HCT116 (cell line): ENCODE measurements at regions not wholly inside any gene's neighbourhood (a gene's known extent, or its start where the extent isn't known, plus 50 kb on each side); places are given as distances from the start of the nearest gene placed in this dataset.

Experiments used
- ATAC-seq: fragments of 200-7000 bp; cut with Tn5 transposase; 2 replicates; pipeline ENCODE4 v1.9.1; 2020; ENCODE audit warnings: mild to moderate bottlenecking, moderate library complexity
- BruUV-seq: library from RNA; stranded (reverse); fragments of 400-500 nt; replicated peaks from 2 replicates; lab custom pipeline; 2021; lab: Mats Ljungman, UMichigan
- CTCF ChIA-PET: fragments of 300-600 bp; sonication (Branson Sonifier 250); formaldehyde crosslinking; loops from one replicate; lab custom pipeline; 2021; ENCODE audit warnings: antibody characterized with exemption; lab: Charles Lee
- POLR2A ChIA-PET: fragments of 300-600, 350-600 bp; sonication (Branson Sonifier 250); formaldehyde crosslinking; loops from one replicate; lab custom pipeline; 2021; ENCODE audit warnings: antibody characterized with exemption; lab: Charles Lee
- RAD21 ChIA-PET, 2 experiments: fragments of 300-600 bp; sonication (Branson Sonifier 250); formaldehyde crosslinking; loops; one replicate each; lab custom pipeline; 2023; ENCODE audit warnings: low total read pairs in 2 of 2; ENCODE audit not compliant: uncharacterized antibody in 2 of 2, unreplicated experiment in 2 of 2, low non-redundant PET in 1 of 2; lab: Charles Lee
- DNase-seq: peaks from one replicate; pipeline ENCODE4 v3.0.0-alpha.2; 2010; ENCODE audit warnings: low read depth, low spot score
- H2AFZ ChIP-seq: fragments of 200-600 bp; shearing (Covaris generic), sonication (generic); 2 replicates; pipeline ENCODE4 v1.6.1; 2017; ENCODE audit warnings: low read depth, mixed run types, mixed read lengths, antibody characterized with exemption, low read length; ENCODE audit not compliant: poor library complexity, severe bottlenecking
- H3K27ac ChIP-seq: 2 replicates; pipeline ENCODE4 v1.5.1; 2012; ENCODE audit warnings: low read depth, low read length
- H3K27me3 ChIP-seq: fragments of 200-600 bp; sonication (generic); 2 replicates; pipeline ENCODE4 v1.6.1; 2016; ENCODE audit warnings: mixed run types, low read length, mixed read lengths; ENCODE audit not compliant: insufficient read depth
- H3K36me3 ChIP-seq, 2 experiments: fragments of 200-500 bp in 1 of 2; fragments of 200-600 bp in 1 of 2; sonication (Bioruptor generic) in 1 of 2; sonication (generic) in 1 of 2; 2 replicates each; pipeline versions ENCODE4 v1.5.1 to v1.6.1; 2014 to 2016; ENCODE audit warnings: low read length in 2 of 2, inconsistent platforms in 1 of 2, mixed read lengths in 1 of 2, mixed run types in 1 of 2; ENCODE audit not compliant: insufficient read depth in 2 of 2, control insufficient read depth in 1 of 2
- H3K4me1 ChIP-seq, 2 experiments: fragments of 200-600 bp in 1 of 2; sonication (generic) in 1 of 2; 2 replicates each; pipeline versions ENCODE4 v1.5.1 to v1.6.1; 2012 to 2017; ENCODE audit warnings: low read length in 2 of 2, inconsistent platforms in 1 of 2, mild to moderate bottlenecking in 1 of 2, mixed read lengths in 1 of 2, mixed run types in 1 of 2, moderate library complexity in 1 of 2; ENCODE audit not compliant: insufficient read depth in 2 of 2, control insufficient read depth in 1 of 2
- H3K4me2 ChIP-seq: fragments of 200-600 bp; sonication (generic); 2 replicates; pipeline ENCODE4 v1.6.1; 2017; ENCODE audit warnings: mixed run types, low read length, mixed read lengths
- H3K4me3 ChIP-seq, 2 experiments: fragments of 200-600 bp in 1 of 2; sonication (generic) in 1 of 2; replicated peaks in 1 of 2; 2 replicates each; pipeline ENCODE4 v1.5.1; 2011 to 2016; ENCODE audit warnings: low read length in 2 of 2, control low read depth in 1 of 2, low read depth in 1 of 2, mild to moderate bottlenecking in 1 of 2, mixed read lengths in 1 of 2, mixed run types in 1 of 2
- H3K79me2 ChIP-seq: fragments of 200-600 bp; sonication (generic); 2 replicates; pipeline ENCODE4 v1.6.1; 2017; ENCODE audit warnings: mild to moderate bottlenecking, mixed run types, low read length, moderate library complexity, mixed read lengths; ENCODE audit not compliant: insufficient read depth
- H3K9ac ChIP-seq: fragments of 200-600 bp; sonication (generic); 2 replicates; pipeline ENCODE4 v1.6.1; 2016; ENCODE audit warnings: low read length, mixed read lengths
- H3K9me2 ChIP-seq: fragments of 200-600 bp; sonication (generic), shearing (Covaris generic); 2 replicates; pipeline ENCODE4 v1.6.1; 2017; ENCODE audit warnings: mixed run types, mild to moderate bottlenecking, moderate library complexity; ENCODE audit not compliant: insufficient read depth
- H3K9me3 ChIP-seq, 2 experiments: fragments of 200-500 bp in 1 of 2; fragments of 200-600 bp in 1 of 2; sonication (Bioruptor generic) in 1 of 2; sonication (generic) in 1 of 2; 2 replicates each; pipeline ENCODE4 v1.6.1; 2014 to 2017; ENCODE audit warnings: low read length in 2 of 2, mixed read lengths in 2 of 2, inconsistent platforms in 1 of 2, low read depth in 1 of 2, mild to moderate bottlenecking in 1 of 2, mixed run types in 1 of 2, moderate library complexity in 1 of 2; ENCODE audit not compliant: control insufficient read depth in 1 of 2, insufficient read depth in 1 of 2
- H4K20me1 ChIP-seq: fragments of 200-600 bp; sonication (generic), shearing (Covaris generic); 2 replicates; pipeline ENCODE4 v1.6.1; 2017; ENCODE audit warnings: mixed run types, mild to moderate bottlenecking, moderate library complexity; ENCODE audit not compliant: insufficient read depth
- CBX3 ChIP-seq: IDR thresholded peaks from 2 replicates; pipeline ENCODE4 v1.6.1; 2012; ENCODE audit warnings: low read depth
- CTCF ChIP-seq, 3 experiments: fragments of 200-600 bp in 1 of 3; sonication (generic) in 1 of 3; IDR thresholded peaks in 2 of 3; conservative IDR thresholded peaks in 1 of 3; 2 replicates each; pipeline ENCODE4 v1.5.1; 2012 to 2017; ENCODE audit warnings: low read depth in 2 of 3, low read length in 2 of 3, antibody characterized with exemption in 1 of 3, borderline replicate concordance in 1 of 3, control low read depth in 1 of 3, mild to moderate bottlenecking in 1 of 3, mixed read lengths in 1 of 3, mixed run types in 1 of 3, moderate library complexity in 1 of 3; ENCODE audit not compliant: insufficient read depth in 1 of 3
- SIN3A ChIP-seq: IDR thresholded peaks from 2 replicates; pipeline ENCODE4 v1.6.1; 2012; ENCODE audit warnings: low read depth
- SRF ChIP-seq: IDR thresholded peaks from 2 replicates; pipeline ENCODE4 v1.6.1; 2012; ENCODE audit warnings: low read depth
- TCF7L2 ChIP-seq: IDR thresholded peaks from 2 replicates; pipeline ENCODE4 v1.7.0; 2011; ENCODE audit warnings: borderline replicate concordance, inconsistent platforms; ENCODE audit not compliant: insufficient read depth, insufficient read length; ENCODE audit errors: extremely low read depth
- intact Hi-C: fragments of 100-400 bp; cut with micrococcal nuclease; formaldehyde crosslinking; loops from 2 replicates; pipeline ENCODE4 v1.10.0; 2022

GRCh38 chr14:88937706-88938105, 113.3 kb downstream of the TTC8 start (continued):
- TF ChIP-seq CTCF (IDR thresholded peaks at IDR 0.05 in 2 of 3, conservative IDR thresholded peaks at IDR 0.05 in 1 of 3; ENCODE audit: borderline replicate concordance in 1 of 3, insufficient read depth in 1 of 3, low read depth in 2 of 3, low read length in 2 of 3): no peak
- no peak for TF ChIP-seq SIN3A
- no peak for TF ChIP-seq SRF
- no peak for TF ChIP-seq TCF7L2

- no peaks in the 10 kb centered on the region for H3K36me3 ChIP-seq
- no TSS peak for BruUV-seq
- ChIA-PET POLR2A (no interaction called here), CTCF (no interaction called here), RAD21 (no interaction called here)
- H3K4me2 ChIP-seq: no peak overlapping the region
- intact Hi-C loops: no loop called here
- H3K9ac ChIP-seq: no peak overlapping the region
- ATAC-seq (no peak), DNase-seq (no peak)
- no peaks in the 10 kb centered on the region for H3K79me2 ChIP-seq
- no peak overlapping the region for H2AFZ ChIP-seq
- no peaks in the 10 kb centered on the region for H4K20me1 ChIP-seq
- no peaks in the 10 kb centered on the region for H3K9me2 ChIP-seq
- H3K4me1 ChIP-seq: peaks cover 5 to 11% of the 10 kb centered on the region in 2 experiments
- no peak for TF ChIP-seq CBX3
- TF ChIP-seq CTCF (IDR thresholded peaks at IDR 0.05 in 2 of 3, conservative IDR thresholded peaks at IDR 0.05 in 1 of 3; ENCODE audit: borderline replicate concordance in 1 of 3, insufficient read depth in 1 of 3, low read depth in 2 of 3, low read length in 2 of 3): no peak
- H3K27ac ChIP-seq: no peak overlapping the region
- no peak overlapping the region for H3K4me3 ChIP-seq
- H3K27me3 ChIP-seq: no peaks in the 10 kb centered on the region
- H3K9me3 ChIP-seq: no peaks in the 10 kb centered on the region
These were observed 116.2 kb downstream of the TTC8 start for GRCh38 chr14:88940671-88941070.
